NB4 (cell line): ENCODE measurements at regions not wholly inside any gene's neighbourhood (a gene's known extent, or its start where the extent isn't known, plus 50 kb on each side); places are given as distances from the start of the nearest gene placed in this dataset.

ENCODE experiments used
- MAX ChIP-seq: IDR thresholded peaks from 2 replicates; pipeline ENCODE4 v1.6.1; 2011; ENCODE audit warnings: low read depth, low read length
- POLR2A ChIP-seq: IDR thresholded peaks from 2 replicates; pipeline ENCODE4 v1.6.1; 2011; ENCODE audit warnings: mild to moderate bottlenecking; ENCODE audit not compliant: insufficient read length; ENCODE audit errors: extremely low read depth
- TF ChIP-seq, protein P1 (sequence below): IDR thresholded peaks from one replicate; pipeline ENCODE4 v1.5.1; 2012; ENCODE audit warnings: low read depth, low read length

- TF ChIP-seq, protein P1, sequence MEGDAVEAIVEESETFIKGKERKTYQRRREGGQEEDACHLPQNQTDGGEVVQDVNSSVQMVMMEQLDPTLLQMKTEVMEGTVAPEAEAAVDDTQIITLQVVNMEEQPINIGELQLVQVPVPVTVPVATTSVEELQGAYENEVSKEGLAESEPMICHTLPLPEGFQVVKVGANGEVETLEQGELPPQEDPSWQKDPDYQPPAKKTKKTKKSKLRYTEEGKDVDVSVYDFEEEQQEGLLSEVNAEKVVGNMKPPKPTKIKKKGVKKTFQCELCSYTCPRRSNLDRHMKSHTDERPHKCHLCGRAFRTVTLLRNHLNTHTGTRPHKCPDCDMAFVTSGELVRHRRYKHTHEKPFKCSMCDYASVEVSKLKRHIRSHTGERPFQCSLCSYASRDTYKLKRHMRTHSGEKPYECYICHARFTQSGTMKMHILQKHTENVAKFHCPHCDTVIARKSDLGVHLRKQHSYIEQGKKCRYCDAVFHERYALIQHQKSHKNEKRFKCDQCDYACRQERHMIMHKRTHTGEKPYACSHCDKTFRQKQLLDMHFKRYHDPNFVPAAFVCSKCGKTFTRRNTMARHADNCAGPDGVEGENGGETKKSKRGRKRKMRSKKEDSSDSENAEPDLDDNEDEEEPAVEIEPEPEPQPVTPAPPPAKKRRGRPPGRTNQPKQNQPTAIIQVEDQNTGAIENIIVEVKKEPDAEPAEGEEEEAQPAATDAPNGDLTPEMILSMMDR = no peak
- no peak for TF ChIP-seq POLR2A
- TF ChIP-seq MAX = no peak
Observed at GRCh38 chr7:86916277-86916825, 143.1 kb downstream of the ELAPOR2 start.
